ENCODE measurements at regions not wholly inside any gene's neighbourhood (a gene's known extent, or its start where the extent isn't known, plus 50 kb on each side); places are given as distances from the start of the nearest gene placed in this dataset.
"Not testable (repeated sequence)": the region's sequence is repeated elsewhere in the genome, so short reads cannot be mapped to it uniquely, and the experiment has no call there.

DNA sequence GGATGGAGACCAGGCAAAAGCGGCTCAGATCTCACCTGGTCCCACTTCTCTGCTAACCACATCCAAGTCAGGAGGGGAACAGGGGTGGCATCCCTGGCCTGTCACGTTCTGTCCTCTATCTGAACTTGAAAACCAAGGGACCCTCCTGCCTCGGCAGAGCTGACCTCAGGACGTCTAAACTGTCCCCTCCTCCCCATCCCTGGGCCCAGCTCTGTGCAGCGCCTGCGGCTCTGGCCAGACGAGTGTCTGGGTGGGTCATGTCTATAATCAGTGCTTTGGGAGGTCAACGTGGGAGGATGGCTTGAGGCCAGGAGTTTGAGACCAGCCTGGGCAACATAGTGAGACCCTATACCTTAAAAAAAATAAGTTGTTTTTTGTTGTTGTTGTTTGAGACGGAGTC is 70.0 kb upstream of the ZNF479 start:
- no peaks in the 10 kb centered on the region for H3K36me3 Mint-ChIP-seq (ENCODE audit: insufficient read depth, unreplicated experiment)
- no peak for DNase-seq
- BruUV-seq (replicated peaks) = no TSS peak
- H3K27me3 Mint-ChIP-seq (ENCODE audit: unreplicated experiment) = no peaks in the 10 kb centered on the region
- TF ChIP-seq, protein P1, sequence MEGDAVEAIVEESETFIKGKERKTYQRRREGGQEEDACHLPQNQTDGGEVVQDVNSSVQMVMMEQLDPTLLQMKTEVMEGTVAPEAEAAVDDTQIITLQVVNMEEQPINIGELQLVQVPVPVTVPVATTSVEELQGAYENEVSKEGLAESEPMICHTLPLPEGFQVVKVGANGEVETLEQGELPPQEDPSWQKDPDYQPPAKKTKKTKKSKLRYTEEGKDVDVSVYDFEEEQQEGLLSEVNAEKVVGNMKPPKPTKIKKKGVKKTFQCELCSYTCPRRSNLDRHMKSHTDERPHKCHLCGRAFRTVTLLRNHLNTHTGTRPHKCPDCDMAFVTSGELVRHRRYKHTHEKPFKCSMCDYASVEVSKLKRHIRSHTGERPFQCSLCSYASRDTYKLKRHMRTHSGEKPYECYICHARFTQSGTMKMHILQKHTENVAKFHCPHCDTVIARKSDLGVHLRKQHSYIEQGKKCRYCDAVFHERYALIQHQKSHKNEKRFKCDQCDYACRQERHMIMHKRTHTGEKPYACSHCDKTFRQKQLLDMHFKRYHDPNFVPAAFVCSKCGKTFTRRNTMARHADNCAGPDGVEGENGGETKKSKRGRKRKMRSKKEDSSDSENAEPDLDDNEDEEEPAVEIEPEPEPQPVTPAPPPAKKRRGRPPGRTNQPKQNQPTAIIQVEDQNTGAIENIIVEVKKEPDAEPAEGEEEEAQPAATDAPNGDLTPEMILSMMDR (IDR thresholded peaks at IDR 0.05; ENCODE audit: unreplicated experiment) = no peak
- CTCF ChIA-PET = no interaction called here
- no peak overlapping the region for H3K4me3 Mint-ChIP-seq (ENCODE audit: low read depth, unreplicated experiment)
- no peak overlapping the region for H3K27ac Mint-ChIP-seq (ENCODE audit: unreplicated experiment)
- H3K9me3 Mint-ChIP-seq (ENCODE audit: low read depth, unreplicated experiment) = peaks cover 6% of the 10 kb centered on the region
- intact Hi-C loops (cut with micrococcal nuclease; ENCODE audit: unreplicated experiment) = no loop called here
- H3K4me1 Mint-ChIP-seq (ENCODE audit: low read depth, unreplicated experiment) = no peaks in the 10 kb centered on the region

DNA sequence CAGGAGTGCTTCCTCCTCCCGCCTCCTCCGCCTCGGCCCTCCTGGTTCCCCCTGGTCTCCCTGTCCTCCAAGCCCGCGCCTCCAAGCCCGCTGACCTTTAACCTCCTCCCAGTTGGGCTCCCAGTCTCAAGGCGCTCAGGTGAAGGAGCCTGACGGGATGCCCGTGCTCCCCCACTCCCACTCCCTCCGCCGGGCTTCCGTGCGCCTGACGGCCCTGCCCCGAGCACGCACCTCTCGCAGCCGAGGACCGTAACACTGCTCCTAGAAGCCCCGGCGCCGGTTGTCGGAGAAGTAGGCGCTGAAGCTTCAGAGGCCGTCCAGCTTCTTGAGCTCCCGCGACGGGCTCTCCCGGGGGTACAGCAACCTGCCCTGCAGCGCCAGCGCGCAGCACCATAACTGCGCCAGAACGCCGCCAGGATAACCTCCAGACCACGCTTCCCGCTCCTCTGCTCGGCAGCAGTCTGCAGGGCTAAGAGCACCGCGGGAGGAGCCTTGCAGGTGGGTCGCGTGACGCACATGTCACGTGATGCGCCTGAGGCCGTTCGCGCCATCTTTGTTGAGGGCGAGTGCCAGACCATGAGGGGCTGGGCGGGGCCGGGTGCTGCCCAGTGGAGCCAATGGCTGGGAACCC is 71.0 kb upstream of the ZNF479 start:
- no peak overlapping the region for H3K4me3 Mint-ChIP-seq (ENCODE audit: low read depth, unreplicated experiment)
- no peak for DNase-seq
- BruUV-seq (replicated peaks) = no TSS peak
- no peaks in the 10 kb centered on the region for H3K27me3 Mint-ChIP-seq (ENCODE audit: unreplicated experiment)
- peaks cover 13% of the 10 kb centered on the region for H3K9me3 Mint-ChIP-seq (ENCODE audit: low read depth, unreplicated experiment)
- no peaks in the 10 kb centered on the region for H3K36me3 Mint-ChIP-seq (ENCODE audit: insufficient read depth, unreplicated experiment)
- intact Hi-C loops (cut with micrococcal nuclease; ENCODE audit: unreplicated experiment) = no loop called here
- H3K27ac Mint-ChIP-seq (ENCODE audit: unreplicated experiment) = no peak overlapping the region
- CTCF ChIA-PET = no interaction called here
- H3K4me1 Mint-ChIP-seq (ENCODE audit: low read depth, unreplicated experiment) = no peaks in the 10 kb centered on the region
- TF ChIP-seq, protein P1 (IDR thresholded peaks at IDR 0.05; ENCODE audit: unreplicated experiment) = no peak

DNA sequence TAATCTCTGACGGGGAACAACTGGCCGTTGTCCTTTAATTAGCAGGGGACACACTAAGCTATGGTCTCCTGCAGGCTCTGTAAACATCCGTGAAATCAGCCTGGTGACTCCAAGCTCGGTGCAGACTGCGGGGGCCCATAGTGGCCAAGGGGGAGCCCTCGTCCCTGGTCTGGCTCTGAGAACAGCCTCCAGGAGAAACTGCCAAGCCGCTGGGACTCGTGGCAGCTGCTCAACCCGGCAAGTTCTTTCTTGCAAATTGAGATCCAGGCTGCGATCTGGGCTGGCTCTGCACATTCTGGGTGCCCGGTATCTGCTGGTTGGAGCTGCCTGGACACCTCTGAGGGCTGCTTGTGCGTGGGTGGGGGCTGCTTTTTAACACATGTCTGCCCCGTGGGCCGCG is 71.6 kb upstream of the ZNF479 start:
- H3K36me3 Mint-ChIP-seq (ENCODE audit: insufficient read depth, unreplicated experiment); intact Hi-C loops (cut with micrococcal nuclease; ENCODE audit: unreplicated experiment); BruUV-seq (replicated peaks); H3K27ac Mint-ChIP-seq (ENCODE audit: unreplicated experiment); H3K27me3 Mint-ChIP-seq (ENCODE audit: unreplicated experiment); H3K4me3 Mint-ChIP-seq (ENCODE audit: low read depth, unreplicated experiment); DNase-seq; H3K4me1 Mint-ChIP-seq (ENCODE audit: low read depth, unreplicated experiment); CTCF ChIA-PET: not testable (repeated sequence)
- H3K9me3 Mint-ChIP-seq (ENCODE audit: low read depth, unreplicated experiment) = peaks cover 15% of the 10 kb centered on the region

DNA sequence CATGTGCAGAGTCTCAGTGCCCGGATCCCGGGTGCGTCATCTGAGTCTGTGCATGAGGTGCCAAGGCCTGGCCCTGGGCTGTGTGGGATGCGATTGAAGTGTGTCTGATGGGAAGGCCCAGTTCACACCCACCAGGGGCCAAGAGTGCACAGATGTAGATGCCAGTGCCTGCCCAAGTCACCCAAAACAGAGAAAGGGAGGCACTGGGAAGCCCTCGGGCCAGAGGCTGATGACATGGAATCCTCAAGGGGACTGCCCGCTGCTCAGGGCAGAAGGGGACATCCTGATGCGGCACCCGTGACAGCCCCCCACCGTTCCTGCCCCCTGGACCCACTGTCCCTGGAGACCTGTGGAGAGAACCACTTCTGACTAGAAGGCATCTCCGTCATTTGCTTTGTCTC is 72.2 kb upstream of the ZNF479 start:
- H3K4me1 Mint-ChIP-seq (ENCODE audit: low read depth, unreplicated experiment) = no peaks in the 10 kb centered on the region
- no peak for DNase-seq
- H3K4me3 Mint-ChIP-seq (ENCODE audit: low read depth, unreplicated experiment) = no peak overlapping the region
- H3K36me3 Mint-ChIP-seq (ENCODE audit: insufficient read depth, unreplicated experiment) = no peaks in the 10 kb centered on the region
- no peaks in the 10 kb centered on the region for H3K27me3 Mint-ChIP-seq (ENCODE audit: unreplicated experiment)
- no peak overlapping the region for H3K27ac Mint-ChIP-seq (ENCODE audit: unreplicated experiment)
- peaks cover 18% of the 10 kb centered on the region for H3K9me3 Mint-ChIP-seq (ENCODE audit: low read depth, unreplicated experiment)
- intact Hi-C loops (cut with micrococcal nuclease; ENCODE audit: unreplicated experiment) = no loop called here
- CTCF ChIA-PET = no interaction called here
- TF ChIP-seq, protein P1 (IDR thresholded peaks at IDR 0.05; ENCODE audit: unreplicated experiment) = no peak
- no TSS peak for BruUV-seq (replicated peaks)

DNA sequence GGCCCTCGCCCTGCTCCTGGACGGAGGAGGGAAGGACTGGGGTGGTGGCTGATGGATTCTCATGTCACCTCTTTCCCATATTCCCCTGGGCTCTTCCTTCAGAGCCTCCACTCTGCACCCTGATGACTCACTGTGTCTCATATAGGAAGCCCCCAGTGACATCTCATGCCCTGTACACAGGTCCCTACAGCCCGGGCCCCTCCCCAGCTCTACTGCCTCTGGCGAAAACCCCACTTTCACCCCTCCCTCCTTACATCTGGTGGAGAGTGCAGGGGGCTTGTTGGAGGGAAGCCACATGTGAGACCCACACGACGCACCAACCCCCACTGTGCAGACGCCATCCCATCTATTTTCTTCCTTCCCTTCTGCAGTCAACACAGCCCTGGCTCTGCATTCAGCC is 72.8 kb upstream of the ZNF479 start:
- TF ChIP-seq, protein P1 (IDR thresholded peaks at IDR 0.05; ENCODE audit: unreplicated experiment) = no peak
- Mint-ChIP-seq H3K27ac (ENCODE audit: unreplicated experiment) (no peak overlapping the region), H3K36me3 (ENCODE audit: insufficient read depth, unreplicated experiment) (no peaks in the 10 kb centered on the region), H3K9me3 (ENCODE audit: low read depth, unreplicated experiment) (peaks cover 18% of the 10 kb centered on the region), H3K27me3 (ENCODE audit: unreplicated experiment) (no peaks in the 10 kb centered on the region), H3K4me1 (ENCODE audit: low read depth, unreplicated experiment) (no peaks in the 10 kb centered on the region), H3K4me3 (ENCODE audit: low read depth, unreplicated experiment) (no peak overlapping the region)
- no peak for DNase-seq
- BruUV-seq (replicated peaks) = no TSS peak
- CTCF ChIA-PET = no interaction called here
- intact Hi-C loops (cut with micrococcal nuclease; ENCODE audit: unreplicated experiment) = no loop called here
